Natural killer cell (primary cell): ENCODE measurements at regions not wholly inside any gene's neighbourhood (a gene's known extent, or its start where the extent isn't known, plus 50 kb on each side); places are given as distances from the start of the nearest gene placed in this dataset.

Experiments
- ATAC-seq, 3 donors: fragments of 150-1000 bp in 2 of 3; fragments of 200-7000 bp in 1 of 3; cut with Tn5 transposase; 1 replicate in 1 of 3; 2 replicates in 2 of 3; pipeline ENCODE4 v1.10.0; 2021; ENCODE audit warnings: mild to moderate bottlenecking in 2 of 3, moderate library complexity in 2 of 3
- DNase-seq, 2 donors: peaks; one replicate each; pipeline versions ENCODE4 v3.0.0 to v3.0.0-alpha.2; 2013 to 2021; ENCODE audit warnings: mixed read lengths in 1 of 2
- H3K27ac ChIP-seq: one replicate; pipeline ENCODE4 v1.5.1; 2013; ENCODE audit warnings: mild to moderate bottlenecking, low read length
- H3K27me3 ChIP-seq: one replicate; pipeline ENCODE4 v1.6.1; 2013; ENCODE audit warnings: low read length; ENCODE audit not compliant: control insufficient read depth, insufficient read depth
- H3K36me3 ChIP-seq: one replicate; pipeline ENCODE4 v1.6.1; 2013; ENCODE audit warnings: low read length; ENCODE audit not compliant: control insufficient read depth, insufficient read depth
- H3K4me1 ChIP-seq: one replicate; pipeline ENCODE4 v1.6.1; 2013; ENCODE audit warnings: low read length; ENCODE audit not compliant: control insufficient read depth, insufficient read depth
- H3K4me3 ChIP-seq: one replicate; pipeline ENCODE4 v1.5.1; 2013; ENCODE audit warnings: low read length
- H3K9me3 ChIP-seq: one replicate; pipeline ENCODE4 v1.6.1; 2013; ENCODE audit warnings: low read length; ENCODE audit not compliant: control insufficient read depth, insufficient read depth
- H3K27ac Mint-ChIP-seq, 2 donors: one replicate each; pipeline ENCODE4 v1.8.0; 2022; ENCODE audit warnings: mild to moderate bottlenecking in 2 of 2, mixed read lengths in 2 of 2, moderate library complexity in 1 of 2
- H3K27me3 Mint-ChIP-seq, 2 donors: one replicate each; pipeline ENCODE4 v1.8.0; 2022; ENCODE audit warnings: low read depth in 2 of 2, mixed read lengths in 2 of 2
- H3K36me3 Mint-ChIP-seq: one replicate; pipeline ENCODE4 v1.8.0; 2022; ENCODE audit warnings: mixed read lengths
- H3K4me1 Mint-ChIP-seq, 2 donors: one replicate each; pipeline ENCODE4 v1.8.0; 2022; ENCODE audit warnings: mixed read lengths in 2 of 2
- H3K4me3 Mint-ChIP-seq: one replicate; pipeline ENCODE4 v1.8.0; 2022; ENCODE audit warnings: mild to moderate bottlenecking, moderate library complexity, mixed read lengths
- H3K9me3 Mint-ChIP-seq, 2 donors: one replicate each; pipeline ENCODE4 v1.8.0; 2022; ENCODE audit warnings: mixed read lengths in 2 of 2
- WGBS: methylation state at CpG from one replicate; pipeline ENCODE4 v1.1.7; 2013; ENCODE audit warnings: missing lambda C conversion rate; ENCODE audit not compliant: insufficient coverage; 5-methylcytosine and 5-hydroxymethylcytosine counted together
- intact Hi-C: fragments of 100-400 bp; cut with micrococcal nuclease; formaldehyde crosslinking; loops from one replicate; pipeline ENCODE4 v1.14.2; 2022
- TF ChIP-seq, protein P1 (sequence below): fragments of 200-600 bp; IDR thresholded peaks from one replicate; pipeline ENCODE4 v1.8.0; 2022; ENCODE audit warnings: antibody characterized with exemption

GRCh38 chr6:104521176-104521575 lies 338.5 kb downstream of the HACE1 start:
- peaks cover 0 to 3% of the 10 kb centered on the region in 2 donors for H3K27me3 Mint-ChIP-seq
- TF ChIP-seq, protein P1, sequence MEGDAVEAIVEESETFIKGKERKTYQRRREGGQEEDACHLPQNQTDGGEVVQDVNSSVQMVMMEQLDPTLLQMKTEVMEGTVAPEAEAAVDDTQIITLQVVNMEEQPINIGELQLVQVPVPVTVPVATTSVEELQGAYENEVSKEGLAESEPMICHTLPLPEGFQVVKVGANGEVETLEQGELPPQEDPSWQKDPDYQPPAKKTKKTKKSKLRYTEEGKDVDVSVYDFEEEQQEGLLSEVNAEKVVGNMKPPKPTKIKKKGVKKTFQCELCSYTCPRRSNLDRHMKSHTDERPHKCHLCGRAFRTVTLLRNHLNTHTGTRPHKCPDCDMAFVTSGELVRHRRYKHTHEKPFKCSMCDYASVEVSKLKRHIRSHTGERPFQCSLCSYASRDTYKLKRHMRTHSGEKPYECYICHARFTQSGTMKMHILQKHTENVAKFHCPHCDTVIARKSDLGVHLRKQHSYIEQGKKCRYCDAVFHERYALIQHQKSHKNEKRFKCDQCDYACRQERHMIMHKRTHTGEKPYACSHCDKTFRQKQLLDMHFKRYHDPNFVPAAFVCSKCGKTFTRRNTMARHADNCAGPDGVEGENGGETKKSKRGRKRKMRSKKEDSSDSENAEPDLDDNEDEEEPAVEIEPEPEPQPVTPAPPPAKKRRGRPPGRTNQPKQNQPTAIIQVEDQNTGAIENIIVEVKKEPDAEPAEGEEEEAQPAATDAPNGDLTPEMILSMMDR, result no peak
- H3K4me1 Mint-ChIP-seq, result peaks cover 0 to 6% of the 10 kb centered on the region in 2 donors
- Histone ChIP-seq H3K36me3 (no peaks in the 10 kb centered on the region), H3K27me3 (no peaks in the 10 kb centered on the region), H3K27ac (no peak overlapping the region), H3K4me3 (no peak overlapping the region), H3K4me1 (peaks cover 3% of the 10 kb centered on the region), H3K9me3 (no peaks in the 10 kb centered on the region)
- DNase-seq, result no peak
- no peak for ATAC-seq
- no peak overlapping the region for H3K27ac Mint-ChIP-seq
- H3K36me3 Mint-ChIP-seq, result no peaks in the 10 kb centered on the region
- 85% methylated on average over 3 of the region's 3 CpGs for WGBS
- no peaks in the 10 kb centered on the region for H3K9me3 Mint-ChIP-seq
- intact Hi-C loops, result no loop called here
- H3K4me3 Mint-ChIP-seq, result no peak overlapping the region

- H3K27me3 ChIP-seq, result no peaks in the 10 kb centered on the region
- Mint-ChIP-seq H3K4me3 (no peak overlapping the region), H3K9me3 (no peaks in the 10 kb centered on the region), H3K27ac (no peak overlapping the region), H3K4me1 (no peaks in the 10 kb centered on the region), H3K36me3 (no peaks in the 10 kb centered on the region), H3K27me3 (no peaks in the 10 kb centered on the region)
- H3K27ac ChIP-seq, result no peak overlapping the region
- H3K4me3 ChIP-seq, result no peak overlapping the region
- H3K9me3 ChIP-seq, result no peaks in the 10 kb centered on the region
- no peak for ATAC-seq
- no peak for DNase-seq
- TF ChIP-seq, protein P1, result no peak
- WGBS, result 100% methylated on average over 2 of the region's 4 CpGs
- intact Hi-C loops, result no loop called here
- no peaks in the 10 kb centered on the region for H3K36me3 ChIP-seq
- H3K4me1 ChIP-seq, result no peaks in the 10 kb centered on the region
These were observed 340.2 kb downstream of the HACE1 start for GRCh38 chr6:104519566-104519965.

DNA sequence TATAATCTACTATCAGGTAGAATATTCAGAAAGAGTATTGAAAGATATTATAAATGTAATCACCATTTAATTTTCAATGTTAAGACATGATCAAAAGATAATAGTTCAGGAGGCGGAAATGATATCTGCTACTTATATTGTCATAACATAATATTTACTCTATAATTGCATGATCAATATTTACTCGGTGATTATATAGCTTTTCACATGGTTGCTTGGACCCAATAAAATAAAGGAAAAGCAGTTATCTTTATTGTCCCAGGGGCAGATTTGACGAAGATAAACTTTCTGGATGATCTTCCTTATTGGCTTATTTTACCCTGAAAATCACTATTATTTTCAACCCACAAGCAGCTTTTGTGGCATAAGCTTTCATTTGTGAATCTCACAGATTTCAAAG lies 350.4 kb downstream of the HACE1 start:
- Histone ChIP-seq H3K27ac (no peak overlapping the region), H3K36me3 (no peaks in the 10 kb centered on the region), H3K4me3 (no peak overlapping the region), H3K9me3 (no peaks in the 10 kb centered on the region), H3K4me1 (no peaks in the 10 kb centered on the region), H3K27me3 (no peaks in the 10 kb centered on the region)
- Mint-ChIP-seq H3K4me3 (no peak overlapping the region), H3K27ac (no peak overlapping the region), H3K4me1 (no peaks in the 10 kb centered on the region), H3K36me3 (no peaks in the 10 kb centered on the region), H3K27me3 (peaks cover 0 to 7% of the 10 kb centered on the region in 2 donors), H3K9me3 (peaks cover 0 to 6% of the 10 kb centered on the region in 2 donors)
- ATAC-seq (no peak), DNase-seq (no peak)
- 93% methylated on average over 1 of the region's 3 CpGs for WGBS
- intact Hi-C loops, result no loop called here
- TF ChIP-seq, protein P1, result no peak

- WGBS, result 89% methylated on average over 1 of the region's 1 CpG
- no peak overlapping the region for H3K4me3 ChIP-seq
These were observed 353.3 kb downstream of the HACE1 start for GRCh38 chr6:104506429-104506828.

More at GRCh38 chr6:104506429-104506828, 353.3 kb downstream of the HACE1 start:
- no peaks in the 10 kb centered on the region for H3K27me3 ChIP-seq
- DNase-seq, result no peak
- no peak overlapping the region for H3K27ac ChIP-seq
- H3K36me3 ChIP-seq, result no peaks in the 10 kb centered on the region
- intact Hi-C loops, result no loop called here
- no peaks in the 10 kb centered on the region for H3K4me1 ChIP-seq
- Mint-ChIP-seq H3K9me3 (peaks cover 3 to 6% of the 10 kb centered on the region in 2 donors), H3K36me3 (no peaks in the 10 kb centered on the region), H3K27me3 (no peaks in the 10 kb centered on the region), H3K4me3 (no peak overlapping the region), H3K27ac (no peak overlapping the region), H3K4me1 (no peaks in the 10 kb centered on the region)
- TF ChIP-seq, protein P1, result no peak
- ATAC-seq, result no peak
- no peaks in the 10 kb centered on the region for H3K9me3 ChIP-seq
